Testis (tissue), 2 donors: ENCODE measurements at regions not wholly inside any gene's neighbourhood (a gene's known extent, or its start where the extent isn't known, plus 50 kb on each side); places are given as distances from the start of the nearest gene placed in this dataset.

ENCODE experiments used
- POLR2A ChIP-seq: fragments of 450-650 bp; IDR thresholded peaks from one replicate; pipeline ENCODE4 v1.6.1; 2017; ENCODE audit warnings: antibody characterized with exemption, mild to moderate bottlenecking, moderate library complexity
- TF ChIP-seq, protein P1 (sequence below), 3 experiments: fragments of 450-650 bp in 2 of 3; fragments of 200-600 bp in 1 of 3; sonication (generic) in 1 of 3; IDR thresholded peaks; one replicate each; pipeline ENCODE4 v1.5.1; 2016 to 2019; ENCODE audit warnings: antibody characterized with exemption in 3 of 3, mild to moderate bottlenecking in 2 of 3, moderate library complexity in 1 of 3

DNA sequence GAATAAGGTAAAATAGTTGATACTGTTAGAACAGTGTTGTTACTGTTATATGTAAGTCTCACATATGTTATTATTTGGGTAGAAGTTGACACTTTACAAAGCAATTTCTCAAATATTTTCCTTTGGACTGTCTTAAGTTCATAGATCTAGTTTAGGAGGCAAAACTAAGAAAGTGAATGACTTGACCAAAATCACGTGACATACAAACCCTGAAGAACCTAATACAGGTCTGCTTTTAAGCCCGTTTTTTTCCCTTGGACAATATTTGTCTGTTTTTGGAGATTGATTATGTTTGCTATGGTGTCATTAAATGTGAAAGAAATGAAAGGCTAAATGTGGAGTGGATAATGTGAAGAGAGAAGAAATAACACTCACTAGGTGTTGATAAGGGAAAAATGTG, 644.9 kb upstream of the PITX2 start:
- TF ChIP-seq, protein P1, sequence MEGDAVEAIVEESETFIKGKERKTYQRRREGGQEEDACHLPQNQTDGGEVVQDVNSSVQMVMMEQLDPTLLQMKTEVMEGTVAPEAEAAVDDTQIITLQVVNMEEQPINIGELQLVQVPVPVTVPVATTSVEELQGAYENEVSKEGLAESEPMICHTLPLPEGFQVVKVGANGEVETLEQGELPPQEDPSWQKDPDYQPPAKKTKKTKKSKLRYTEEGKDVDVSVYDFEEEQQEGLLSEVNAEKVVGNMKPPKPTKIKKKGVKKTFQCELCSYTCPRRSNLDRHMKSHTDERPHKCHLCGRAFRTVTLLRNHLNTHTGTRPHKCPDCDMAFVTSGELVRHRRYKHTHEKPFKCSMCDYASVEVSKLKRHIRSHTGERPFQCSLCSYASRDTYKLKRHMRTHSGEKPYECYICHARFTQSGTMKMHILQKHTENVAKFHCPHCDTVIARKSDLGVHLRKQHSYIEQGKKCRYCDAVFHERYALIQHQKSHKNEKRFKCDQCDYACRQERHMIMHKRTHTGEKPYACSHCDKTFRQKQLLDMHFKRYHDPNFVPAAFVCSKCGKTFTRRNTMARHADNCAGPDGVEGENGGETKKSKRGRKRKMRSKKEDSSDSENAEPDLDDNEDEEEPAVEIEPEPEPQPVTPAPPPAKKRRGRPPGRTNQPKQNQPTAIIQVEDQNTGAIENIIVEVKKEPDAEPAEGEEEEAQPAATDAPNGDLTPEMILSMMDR (IDR thresholded peaks at IDR 0.05) = no peak
- no peak for TF ChIP-seq POLR2A
